Activated B cell treated with CpG ODN at 0.5 μM for 24 hours (primary cell): ENCODE measurements at regions not wholly inside any gene's neighbourhood (a gene's known extent, or its start where the extent isn't known, plus 50 kb on each side); places are given as distances from the start of the nearest gene placed in this dataset.

ENCODE experiments used
- ATAC-seq: fragments of 200-7000 bp; cut with Tn5 transposase; one replicate; pipeline ENCODE4 v1.10.0; 2021; ENCODE audit warnings: low read depth, mild to moderate bottlenecking, moderate library complexity
- CTCF ChIA-PET: fragments of 350-600 bp; sonication (Branson Sonifier 250); formaldehyde crosslinking; loops from one replicate; lab custom pipeline; 2021; ENCODE audit warnings: antibody characterized with exemption; lab: Charles Lee
- POLR2A ChIA-PET: fragments of 350-600 bp; sonication (Branson Sonifier 250); formaldehyde crosslinking; loops from one replicate; lab custom pipeline; 2021; ENCODE audit warnings: antibody characterized with exemption; lab: Charles Lee
- DNase-seq: peaks from one replicate; pipeline ENCODE4 v3.0.0; 2022
- H3K27ac Mint-ChIP-seq: one replicate; pipeline ENCODE4 v1.8.0; 2020; ENCODE audit warnings: mixed read lengths
- H3K27me3 Mint-ChIP-seq: one replicate; pipeline ENCODE4 v1.8.0; 2021; ENCODE audit warnings: mixed read lengths
- H3K36me3 Mint-ChIP-seq: one replicate; pipeline ENCODE4 v1.8.0; 2021; ENCODE audit warnings: low read depth, mixed read lengths
- H3K4me1 Mint-ChIP-seq: one replicate; pipeline ENCODE4 v1.8.0; 2021; ENCODE audit warnings: mixed read lengths
- H3K4me3 Mint-ChIP-seq: one replicate; pipeline ENCODE4 v1.8.0; 2020; ENCODE audit warnings: mild to moderate bottlenecking, mixed read lengths
- H3K9me3 Mint-ChIP-seq: one replicate; pipeline ENCODE4 v1.8.0; 2020; ENCODE audit warnings: mixed read lengths
- intact Hi-C: fragments of 100-400 bp; cut with micrococcal nuclease; formaldehyde crosslinking; loops from one replicate; pipeline ENCODE4 v1.15.1; 2024
- TF ChIP-seq, protein P1 (sequence below): fragments of 200-600 bp; IDR thresholded peaks from one replicate; pipeline ENCODE4 v1.8.0; 2022; ENCODE audit warnings: antibody characterized with exemption, mild to moderate bottlenecking

DNA sequence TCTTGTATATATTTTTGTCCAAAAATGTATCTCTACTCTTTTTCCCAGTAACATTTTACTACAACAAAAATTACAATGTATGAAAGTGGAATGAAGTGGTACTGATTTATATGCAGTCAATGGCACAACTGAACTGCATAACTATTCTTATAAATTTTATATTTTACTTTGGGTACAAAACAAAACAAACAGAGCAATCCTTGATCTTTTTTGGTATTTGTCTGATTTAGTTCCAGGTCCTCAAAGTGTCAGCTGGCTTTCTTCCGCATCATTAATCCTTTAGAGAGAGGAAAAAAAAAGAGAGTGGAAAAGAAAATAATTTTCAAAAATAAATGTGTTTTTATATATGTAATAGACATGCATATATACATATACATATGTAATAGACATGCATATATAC lies 252.4 kb upstream of the SLIT2 start:
- TF ChIP-seq, protein P1, sequence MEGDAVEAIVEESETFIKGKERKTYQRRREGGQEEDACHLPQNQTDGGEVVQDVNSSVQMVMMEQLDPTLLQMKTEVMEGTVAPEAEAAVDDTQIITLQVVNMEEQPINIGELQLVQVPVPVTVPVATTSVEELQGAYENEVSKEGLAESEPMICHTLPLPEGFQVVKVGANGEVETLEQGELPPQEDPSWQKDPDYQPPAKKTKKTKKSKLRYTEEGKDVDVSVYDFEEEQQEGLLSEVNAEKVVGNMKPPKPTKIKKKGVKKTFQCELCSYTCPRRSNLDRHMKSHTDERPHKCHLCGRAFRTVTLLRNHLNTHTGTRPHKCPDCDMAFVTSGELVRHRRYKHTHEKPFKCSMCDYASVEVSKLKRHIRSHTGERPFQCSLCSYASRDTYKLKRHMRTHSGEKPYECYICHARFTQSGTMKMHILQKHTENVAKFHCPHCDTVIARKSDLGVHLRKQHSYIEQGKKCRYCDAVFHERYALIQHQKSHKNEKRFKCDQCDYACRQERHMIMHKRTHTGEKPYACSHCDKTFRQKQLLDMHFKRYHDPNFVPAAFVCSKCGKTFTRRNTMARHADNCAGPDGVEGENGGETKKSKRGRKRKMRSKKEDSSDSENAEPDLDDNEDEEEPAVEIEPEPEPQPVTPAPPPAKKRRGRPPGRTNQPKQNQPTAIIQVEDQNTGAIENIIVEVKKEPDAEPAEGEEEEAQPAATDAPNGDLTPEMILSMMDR = no peak
- CTCF ChIA-PET = no interaction called here
- H3K27ac Mint-ChIP-seq = no peak overlapping the region
- no peak for ATAC-seq
- no peaks in the 10 kb centered on the region for H3K27me3 Mint-ChIP-seq
- no peaks in the 10 kb centered on the region for H3K36me3 Mint-ChIP-seq
- H3K4me1 Mint-ChIP-seq = no peaks in the 10 kb centered on the region
- peaks cover 5% of the 10 kb centered on the region for H3K9me3 Mint-ChIP-seq
- DNase-seq = no peak
- H3K4me3 Mint-ChIP-seq = no peak overlapping the region
- POLR2A ChIA-PET = no interaction called here
- intact Hi-C loops = no loop called here

DNA sequence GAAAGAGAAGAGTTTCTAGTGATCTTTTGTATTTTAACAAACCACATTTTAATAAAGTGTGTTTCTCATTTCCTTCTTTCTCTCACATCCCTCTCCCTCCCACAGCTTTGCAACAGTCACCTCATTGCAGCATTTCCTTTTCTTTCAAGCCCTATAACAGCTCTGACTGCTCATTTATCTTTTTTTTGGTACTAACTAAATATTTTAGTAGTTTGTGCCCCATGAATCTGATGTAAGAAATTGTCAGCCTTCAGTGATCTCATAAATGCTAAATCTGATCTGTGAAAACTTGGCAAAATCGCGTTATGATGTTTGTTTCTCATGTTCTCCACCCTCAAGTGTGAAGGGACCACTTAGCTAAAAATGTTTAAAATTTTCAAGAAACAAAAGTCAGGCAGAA lies 258.5 kb upstream of the SLIT2 start:
- TF ChIP-seq, protein P1 = no peak
- H3K4me3 Mint-ChIP-seq = no peak overlapping the region
- ChIA-PET CTCF (no interaction called here), POLR2A (no interaction called here)
- ATAC-seq (no peak), DNase-seq (no peak)
- no peaks in the 10 kb centered on the region for H3K4me1 Mint-ChIP-seq
- peaks cover 2% of the 10 kb centered on the region for H3K9me3 Mint-ChIP-seq
- no peak overlapping the region for H3K27ac Mint-ChIP-seq
- no peaks in the 10 kb centered on the region for H3K27me3 Mint-ChIP-seq
- H3K36me3 Mint-ChIP-seq = no peaks in the 10 kb centered on the region
- intact Hi-C loops = no loop called here

DNA sequence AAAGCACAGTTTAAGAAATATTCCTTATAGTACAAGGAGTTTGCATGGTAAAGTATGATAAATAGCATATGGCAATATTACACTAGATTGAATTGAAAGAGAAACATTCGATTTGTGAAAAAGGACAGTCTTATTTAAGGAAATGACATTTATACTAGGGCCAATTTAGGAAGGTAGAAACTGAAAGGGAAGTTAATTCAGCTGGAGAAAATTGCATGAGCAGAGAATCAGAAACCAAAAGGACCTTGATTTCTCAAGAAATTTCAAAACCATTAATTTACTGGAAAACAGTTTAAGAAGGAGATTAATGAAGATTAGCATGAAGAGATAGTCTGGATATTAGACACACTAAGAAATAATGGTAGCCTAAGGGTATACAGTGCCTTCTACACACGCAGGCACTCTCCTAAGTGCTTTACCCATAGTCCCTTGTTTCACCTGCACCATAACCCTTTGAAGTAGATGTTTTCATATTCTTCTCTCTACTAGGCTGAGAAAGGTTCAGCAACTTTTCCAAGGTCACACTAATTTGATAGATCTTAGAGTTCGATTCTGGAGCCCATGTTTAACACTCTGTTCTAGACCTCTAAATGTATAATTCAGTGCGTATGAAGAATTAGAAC lies 259.1 kb upstream of the SLIT2 start:
- DNase-seq (no peak), ATAC-seq (no peak)
- H3K27me3 Mint-ChIP-seq = no peaks in the 10 kb centered on the region
- no peak overlapping the region for H3K27ac Mint-ChIP-seq
- no peak overlapping the region for H3K4me3 Mint-ChIP-seq
- no peaks in the 10 kb centered on the region for H3K4me1 Mint-ChIP-seq
- POLR2A ChIA-PET = no interaction called here
- H3K36me3 Mint-ChIP-seq = no peaks in the 10 kb centered on the region
- CTCF ChIA-PET = no interaction called here
- peaks cover 4% of the 10 kb centered on the region for H3K9me3 Mint-ChIP-seq
- TF ChIP-seq, protein P1 = no peak
- intact Hi-C loops = no loop called here

DNA sequence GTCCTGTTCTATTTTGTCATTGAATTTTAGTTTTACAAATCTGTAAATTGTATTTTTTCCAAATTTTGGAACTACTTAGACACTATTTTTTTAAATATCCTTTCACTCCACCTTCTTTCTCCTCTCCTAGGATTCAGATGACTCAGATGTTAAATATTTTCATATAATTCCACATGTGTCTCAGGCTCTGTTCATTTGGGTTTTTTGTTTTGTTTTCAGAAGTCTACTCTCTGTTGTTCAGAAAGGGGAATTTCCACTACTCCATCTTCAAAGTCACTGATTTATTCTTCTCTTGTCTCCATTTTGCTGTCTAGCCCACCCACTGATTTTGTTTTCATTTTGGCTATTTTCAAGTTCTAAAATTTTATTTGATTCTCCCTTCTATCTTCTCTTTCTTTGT lies 264.0 kb upstream of the SLIT2 start:
- Mint-ChIP-seq H3K36me3 (no peaks in the 10 kb centered on the region), H3K4me3 (no peak overlapping the region), H3K27me3 (no peaks in the 10 kb centered on the region), H3K4me1 (no peaks in the 10 kb centered on the region), H3K9me3 (peaks cover 4% of the 10 kb centered on the region), H3K27ac (no peak overlapping the region)
- TF ChIP-seq, protein P1 = no peak
- ChIA-PET CTCF (no interaction called here), POLR2A (no interaction called here)
- intact Hi-C loops = no loop called here
- ATAC-seq = no peak
- DNase-seq = no peak

DNA sequence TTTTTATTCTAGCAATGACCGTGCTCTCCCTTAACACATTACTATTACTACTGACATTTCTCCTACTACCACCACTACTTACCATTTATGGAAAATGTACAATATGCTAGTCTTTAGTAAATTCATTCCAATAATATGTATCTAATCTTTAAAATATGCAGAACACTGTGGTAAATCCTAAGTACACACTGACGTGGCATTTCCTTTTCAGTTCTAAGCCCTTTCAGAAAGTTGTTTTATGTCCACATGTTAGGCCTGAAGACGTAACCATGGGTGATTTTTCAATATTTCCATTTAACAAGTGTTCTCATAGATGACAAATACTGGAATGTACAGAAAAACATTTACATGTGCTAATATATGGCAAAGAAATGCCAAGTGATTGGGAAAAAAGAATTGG lies 268.6 kb upstream of the SLIT2 start:
- intact Hi-C loops = no loop called here
- Mint-ChIP-seq H3K4me3 (no peak overlapping the region), H3K36me3 (no peaks in the 10 kb centered on the region), H3K27ac (no peak overlapping the region), H3K9me3 (peaks cover 9% of the 10 kb centered on the region), H3K27me3 (no peaks in the 10 kb centered on the region), H3K4me1 (no peaks in the 10 kb centered on the region)
- CTCF ChIA-PET = no interaction called here
- ATAC-seq = no peak
- TF ChIP-seq, protein P1 = no peak
- no peak for DNase-seq
- POLR2A ChIA-PET = no interaction called here
